ENCODE measurements at regions not wholly inside any gene's neighbourhood (a gene's known extent, or its start where the extent isn't known, plus 50 kb on each side); places are given as distances from the start of the nearest gene placed in this dataset.

DNA sequence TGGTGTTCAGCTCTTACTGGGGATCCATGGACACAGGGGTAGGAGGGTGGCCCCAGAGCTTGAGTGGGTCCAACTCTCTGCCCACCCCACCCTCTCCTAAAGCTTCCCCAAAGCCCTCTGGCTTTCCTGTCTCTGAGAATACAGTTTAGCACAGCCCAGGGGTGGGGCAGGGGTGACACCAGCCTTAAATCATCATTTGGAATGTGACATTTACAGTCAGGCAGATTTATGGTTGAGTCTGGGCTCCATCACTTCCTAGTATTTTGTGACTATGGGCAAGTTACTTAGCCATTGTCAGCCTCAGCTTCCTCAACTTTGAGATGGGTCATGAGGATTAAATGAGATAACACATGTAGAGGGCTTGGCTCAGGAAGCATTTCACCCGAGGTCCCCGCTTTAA lies 193.1 kb upstream of the IRX6 start:
- no peak for TF ChIP-seq POLR2A (IDR thresholded peaks at IDR 0.05; ENCODE audit: low read depth, low read length)
- TF ChIP-seq TAF1 (IDR thresholded peaks at IDR 0.05; ENCODE audit: borderline replicate concordance, low read depth, low read length): no peak

Data from GM12892 (cell line).